B cell (primary cell): ENCODE measurements at regions not wholly inside any gene's neighbourhood (a gene's known extent, or its start where the extent isn't known, plus 50 kb on each side); places are given as distances from the start of the nearest gene placed in this dataset.

ENCODE experiments used
- ATAC-seq: fragments of 200-7000 bp; cut with Tn5 transposase; one replicate; pipeline ENCODE4 v1.10.0; 2021; ENCODE audit warnings: low read depth, mild to moderate bottlenecking, moderate number of reproducible peaks, moderate library complexity
- CTCF ChIA-PET: fragments of 350-600 bp; sonication (Branson Sonifier 250); formaldehyde crosslinking; loops from one replicate; lab custom pipeline; 2021; ENCODE audit warnings: antibody characterized with exemption, inconsistent platforms; lab: Charles Lee
- POLR2A ChIA-PET: fragments of 350-600 bp; sonication (Branson Sonifier 250); formaldehyde crosslinking; loops from one replicate; lab custom pipeline; 2021; ENCODE audit warnings: antibody characterized with exemption; lab: Charles Lee
- DNase-seq: peaks from one replicate; pipeline ENCODE4 v3.0.0; 2013
- H2AFZ ChIP-seq: 2 replicates; pipeline ENCODE4 v1.6.1; 2012; ENCODE audit warnings: mild to moderate bottlenecking, low read depth, low read length; ENCODE audit not compliant: insufficient read depth, poor library complexity, severe bottlenecking
- H3K27ac ChIP-seq, 2 donors: 1 replicate in 1 of 2; 2 replicates in 1 of 2; pipeline ENCODE4 v1.5.1; 2012 to 2013; ENCODE audit warnings: low read length in 2 of 2, mild to moderate bottlenecking in 2 of 2, moderate library complexity in 1 of 2
- H3K27me3 ChIP-seq, 4 experiments: fragments of 200-600 bp in 1 of 4; sonication (generic) in 1 of 4; replicated peaks in 1 of 4; 1 replicate in 2 of 4; 2 replicates in 2 of 4; pipeline versions ENCODE4 v1.6.1 to v1.7.0; 2013 to 2016; ENCODE audit warnings: low read length in 3 of 4, mild to moderate bottlenecking in 2 of 4, mixed read lengths in 1 of 4, moderate library complexity in 1 of 4; ENCODE audit not compliant: insufficient read depth in 4 of 4, control insufficient read depth in 3 of 4; ENCODE audit errors: control extremely low read depth in 1 of 4
- H3K36me3 ChIP-seq, 2 experiments: replicated peaks in 1 of 2; 1 replicate in 1 of 2; 2 replicates in 1 of 2; pipeline versions ENCODE4 v1.6.1 to v1.7.1; 2013; ENCODE audit warnings: low read length in 1 of 2; ENCODE audit not compliant: insufficient read depth in 2 of 2, control insufficient read depth in 1 of 2; ENCODE audit errors: control extremely low read depth in 1 of 2, extremely low read depth in 1 of 2
- H3K4me1 ChIP-seq, 2 donors: fragments of 200-600 bp in 1 of 2; sonication (generic) in 1 of 2; 1 replicate in 1 of 2; 2 replicates in 1 of 2; pipeline versions ENCODE4 v1.5.1 to v1.6.1; 2013 to 2017; ENCODE audit warnings: low read length in 2 of 2; ENCODE audit not compliant: control insufficient read depth in 2 of 2, insufficient read depth in 2 of 2
- H3K4me2 ChIP-seq: replicated peaks from 2 replicates; pipeline ENCODE3; 2012; ENCODE audit warnings: mild to moderate bottlenecking, low read depth, low read length; ENCODE audit not compliant: poor library complexity, severe bottlenecking
- H3K4me3 ChIP-seq, 5 experiments: fragments of 200-600 bp in 1 of 5; sonication (generic) in 1 of 5; 1 replicate in 3 of 5; 2 replicates in 2 of 5; pipeline versions ENCODE4 v1.5.1 to v1.7.0; 2011 to 2016; ENCODE audit warnings: low read length in 4 of 5, mild to moderate bottlenecking in 4 of 5, low read depth in 2 of 5, control low read depth in 1 of 5, moderate library complexity in 1 of 5; ENCODE audit not compliant: insufficient read depth in 1 of 5; ENCODE audit errors: control extremely low read depth in 1 of 5, extremely low read depth in 1 of 5
- H3K79me2 ChIP-seq: fragments of 200-600 bp; sonication (generic); one replicate; pipeline ENCODE4 v1.6.0; 2016; ENCODE audit warnings: low read length; ENCODE audit not compliant: control insufficient read depth, insufficient read depth
- H3K9ac ChIP-seq: fragments of 200-600 bp; sonication (generic); 2 replicates; pipeline ENCODE4 v1.6.1; 2017; ENCODE audit warnings: mild to moderate bottlenecking, low read length, moderate library complexity
- H3K9me3 ChIP-seq, 3 donors: one replicate each; pipeline versions ENCODE4 v1.6.1 to v1.7.1; 2013; ENCODE audit warnings: low read length in 2 of 3; ENCODE audit not compliant: control insufficient read depth in 2 of 3, insufficient read depth in 1 of 3; ENCODE audit errors: control extremely low read depth in 1 of 3
- H4K20me1 ChIP-seq: 2 replicates; pipeline ENCODE4 v1.6.0; 2012; ENCODE audit warnings: mild to moderate bottlenecking, low read length; ENCODE audit not compliant: insufficient read depth, control insufficient read depth, poor library complexity, severe bottlenecking
- H3K27ac Mint-ChIP-seq: one replicate; pipeline ENCODE4 v1.8.0; 2021; ENCODE audit warnings: mixed read lengths
- H3K27me3 Mint-ChIP-seq: one replicate; pipeline ENCODE4 v1.8.0; 2021; ENCODE audit warnings: mixed read lengths
- H3K4me1 Mint-ChIP-seq: one replicate; pipeline ENCODE4 v1.8.0; 2021; ENCODE audit warnings: mixed read lengths
- H3K4me3 Mint-ChIP-seq: one replicate; pipeline ENCODE4 v1.8.0; 2021; ENCODE audit warnings: mixed read lengths
- H3K9me3 Mint-ChIP-seq: one replicate; pipeline ENCODE4 v1.8.0; 2022; ENCODE audit warnings: mixed read lengths; ENCODE audit not compliant: insufficient read depth
- CTCF ChIP-seq: fragments of 200-600 bp; IDR thresholded peaks from one replicate; pipeline ENCODE4 v1.8.0; 2022; ENCODE audit warnings: antibody characterized with exemption, mild to moderate bottlenecking
- EZH2 ChIP-seq: IDR thresholded peaks from 2 replicates; pipeline ENCODE4 v1.6.1; 2012; ENCODE audit warnings: borderline replicate concordance, low read depth, mild to moderate bottlenecking, moderate library complexity, low read length; ENCODE audit not compliant: insufficient read depth, poor library complexity, severe bottlenecking
- WGBS: methylation state at CpG from one replicate; pipeline ENCODE4 v1.1.5; 2013; ENCODE audit warnings: missing lambda C conversion rate; ENCODE audit not compliant: insufficient coverage; 5-methylcytosine and 5-hydroxymethylcytosine counted together
- intact Hi-C: fragments of 100-400 bp; cut with micrococcal nuclease; formaldehyde crosslinking; loops from one replicate; pipeline ENCODE4 v1.10.0; 2022

- Mint-ChIP-seq H3K27ac (no peak overlapping the region), H3K4me1 (no peaks in the 10 kb centered on the region), H3K27me3 (peaks cover 15% of the 10 kb centered on the region), H3K4me3 (no peak overlapping the region), H3K9me3 (no peaks in the 10 kb centered on the region)
- no peaks in the 10 kb centered on the region for H3K27me3 ChIP-seq
- no peak overlapping the region for H3K9ac ChIP-seq
- ATAC-seq (no peak), DNase-seq (no peak)
- ChIA-PET POLR2A (no interaction called here), CTCF (no interaction called here)
- H3K4me1 ChIP-seq, result no peaks in the 10 kb centered on the region
- no peaks in the 10 kb centered on the region for H3K79me2 ChIP-seq
- H4K20me1 ChIP-seq, result no peaks in the 10 kb centered on the region
- H3K4me3 ChIP-seq, result no peak overlapping the region
- no peak overlapping the region for H2AFZ ChIP-seq
- no peak overlapping the region for H3K27ac ChIP-seq
- TF ChIP-seq CTCF, result no peak
- TF ChIP-seq EZH2, result no peak
- intact Hi-C loops, result no loop called here
- H3K4me2 ChIP-seq, result no peak overlapping the region
- no peaks in the 10 kb centered on the region for H3K9me3 ChIP-seq
- WGBS, result no CpG with 5 or more reads among the region's 1 CpG
- H3K36me3 ChIP-seq, result no peaks in the 10 kb centered on the region
These were observed 115.2 kb upstream of the STT3B start for GRCh38 chr3:31417486-31417885.

- intact Hi-C loops, result no loop called here
- no peaks in the 10 kb centered on the region for H4K20me1 ChIP-seq
- DNase-seq (no peak), ATAC-seq (no peak)
- no peaks in the 10 kb centered on the region for H3K36me3 ChIP-seq
- CTCF ChIA-PET, result no interaction called here
- no peak overlapping the region for H3K9ac ChIP-seq
- H3K4me3 ChIP-seq, result no peak overlapping the region
- H3K4me1 Mint-ChIP-seq, result no peaks in the 10 kb centered on the region
- no peaks in the 10 kb centered on the region for H3K9me3 ChIP-seq
- H3K27me3 Mint-ChIP-seq, result peaks cover 9% of the 10 kb centered on the region
- H3K27me3 ChIP-seq, result no peaks in the 10 kb centered on the region
- H2AFZ ChIP-seq, result no peak overlapping the region
- no peak overlapping the region for H3K27ac ChIP-seq
- H3K4me2 ChIP-seq, result no peak overlapping the region
- WGBS, result 100% methylated on average over 1 of the region's 4 CpGs
- no peaks in the 10 kb centered on the region for H3K4me1 ChIP-seq
- H3K4me3 Mint-ChIP-seq, result no peak overlapping the region
- H3K9me3 Mint-ChIP-seq, result no peaks in the 10 kb centered on the region
- H3K27ac Mint-ChIP-seq, result no peak overlapping the region
- H3K79me2 ChIP-seq, result no peaks in the 10 kb centered on the region
- POLR2A ChIA-PET, result no interaction called here
- no peak for TF ChIP-seq CTCF
These were observed 112.4 kb upstream of the STT3B start for GRCh38 chr3:31420311-31420710.
